ENCODE measurements at regions not wholly inside any gene's neighbourhood (a gene's known extent, or its start where the extent isn't known, plus 50 kb on each side); places are given as distances from the start of the nearest gene placed in this dataset.
"Not testable (repeated sequence)": the region's sequence is repeated elsewhere in the genome, so short reads cannot be mapped to it uniquely, and the experiment has no call there.

DNA sequence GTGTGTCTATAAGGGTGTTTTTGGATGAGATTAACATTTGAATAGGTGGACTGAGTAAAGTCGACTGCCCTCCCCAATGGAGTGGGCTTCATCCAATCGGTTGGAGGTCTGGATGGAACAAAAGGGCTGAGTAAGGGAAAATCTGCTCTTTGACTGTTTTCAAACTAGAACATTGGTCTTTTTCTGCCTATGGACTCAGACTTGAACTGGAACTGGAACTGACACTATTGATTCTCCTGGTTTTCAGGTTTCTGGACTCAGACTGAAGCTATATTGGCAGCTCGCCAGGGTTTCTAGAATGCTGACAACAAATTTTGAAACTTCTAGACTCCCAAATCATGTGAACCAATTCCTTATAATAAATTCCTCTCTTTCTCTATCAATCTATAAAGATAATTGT lies 498.9 kb upstream of the EPHA7 start:
- DNase-seq = no peak

DNA sequence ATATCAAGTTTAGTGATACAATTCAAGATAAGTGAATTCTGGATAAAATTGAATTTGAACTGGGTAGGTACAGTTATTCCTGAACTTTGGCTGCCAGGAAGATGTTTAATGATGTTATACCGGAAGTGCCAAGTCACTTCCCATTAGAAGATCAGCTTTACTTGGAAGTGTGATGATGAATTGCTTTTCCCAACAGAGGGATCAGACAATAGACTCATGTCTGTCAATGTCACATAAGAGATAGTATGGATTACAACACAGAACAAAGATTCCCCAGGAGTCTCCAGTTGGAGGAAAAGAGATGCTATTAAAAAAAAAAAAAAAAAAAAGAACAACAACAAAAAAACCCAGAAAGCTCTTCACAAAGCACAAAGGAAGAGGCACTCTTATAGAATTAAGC lies 497.9 kb upstream of the EPHA7 start:
- DNase-seq = no peak

DNA sequence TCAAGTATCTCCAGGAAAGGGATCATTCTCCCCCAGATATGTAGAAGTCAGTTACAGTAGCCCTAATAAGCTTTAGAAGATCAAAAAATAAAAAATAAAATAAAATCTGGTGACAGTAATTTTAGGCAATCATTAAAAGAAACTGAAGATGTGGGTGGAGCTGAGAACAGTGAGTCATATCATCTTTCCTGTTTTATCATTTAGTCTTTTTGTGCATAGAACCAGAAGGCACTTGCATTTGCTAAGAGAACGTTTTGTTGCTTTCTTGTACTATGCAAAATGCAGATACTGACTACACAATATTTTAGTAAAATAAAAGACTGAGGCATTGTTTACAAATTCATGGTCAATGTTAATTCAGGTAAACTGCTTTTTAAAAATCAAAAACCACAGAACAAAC lies 497.4 kb upstream of the EPHA7 start:
- DNase-seq = no peak

DNA sequence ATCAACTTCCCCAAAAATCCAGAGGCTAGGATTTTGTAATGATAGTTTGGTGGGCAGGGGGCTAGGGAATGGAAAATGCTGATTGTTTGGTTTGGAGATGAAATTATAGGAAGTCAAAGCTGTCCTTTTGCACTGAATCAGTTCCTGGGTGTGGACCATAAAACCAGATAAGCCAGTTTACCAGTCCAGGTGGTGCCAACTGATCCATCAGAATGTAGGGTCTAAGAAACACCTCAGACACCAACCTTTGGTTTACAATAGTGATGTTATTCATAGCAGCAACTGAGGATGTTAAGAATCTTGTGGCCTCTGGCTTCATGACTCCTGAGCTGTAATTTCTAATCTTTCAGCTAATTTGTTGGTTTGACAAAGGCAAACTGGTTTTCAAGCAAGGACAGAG lies 496.6 kb upstream of the EPHA7 start:
- DNase-seq = no peak

DNA sequence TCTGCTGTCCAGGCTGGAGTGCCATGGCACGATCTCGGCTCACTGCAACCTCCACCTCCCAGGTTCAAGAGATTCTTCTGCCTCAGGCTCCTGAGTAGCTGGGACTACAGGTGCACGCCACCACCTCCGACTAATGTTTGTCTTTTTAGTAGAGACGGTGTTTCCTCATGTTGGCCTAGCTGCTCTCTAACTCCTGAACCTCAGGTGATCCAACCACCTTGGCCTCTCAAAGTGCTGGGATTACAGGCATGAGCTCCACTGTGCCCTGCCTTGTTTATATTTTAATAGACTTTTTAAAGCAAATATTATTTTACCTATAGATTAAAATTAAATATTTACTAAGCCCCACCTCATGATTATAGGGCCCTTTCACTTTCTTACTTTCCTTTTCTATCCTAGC lies 483.2 kb upstream of the EPHA7 start:
- DNase-seq = no peak

DNA sequence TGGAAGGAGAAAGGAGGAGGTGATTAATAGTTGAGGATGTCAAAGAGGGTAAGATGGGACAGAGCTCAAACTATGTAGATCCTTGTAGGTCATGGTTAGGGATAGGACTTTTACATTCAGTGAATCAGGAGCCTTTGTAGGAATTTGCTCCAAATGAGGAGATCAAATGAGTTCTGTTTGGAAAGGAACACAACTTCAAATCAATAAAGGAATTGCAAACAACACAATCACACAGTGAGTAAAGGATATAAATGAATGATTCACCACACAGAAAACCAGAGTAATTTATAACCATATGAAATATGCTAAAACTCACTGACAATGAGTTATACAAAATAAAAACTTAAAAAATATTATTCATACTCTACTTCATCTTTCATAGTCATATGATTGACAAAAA lies 480.8 kb upstream of the EPHA7 start:
- no peak for DNase-seq

DNA sequence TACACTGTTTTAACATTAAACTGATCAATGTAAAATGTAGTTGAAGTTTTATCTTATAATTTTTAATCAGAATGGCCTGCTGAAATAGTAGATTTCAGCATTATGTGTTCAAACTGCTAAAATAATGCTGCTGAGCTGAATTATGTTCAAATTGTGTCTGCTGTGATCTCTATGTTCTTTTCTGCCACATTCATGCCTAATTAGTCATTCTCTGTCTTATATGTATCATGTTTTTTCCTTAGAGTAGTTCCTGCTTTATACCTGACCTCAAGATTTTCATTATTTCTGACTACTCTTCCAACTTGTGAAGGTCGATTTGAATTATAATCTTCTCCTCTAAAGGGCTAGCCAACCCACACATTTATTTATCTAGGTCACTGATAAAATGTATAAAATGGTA lies 476.7 kb upstream of the EPHA7 start:
- no peak for DNase-seq

DNA sequence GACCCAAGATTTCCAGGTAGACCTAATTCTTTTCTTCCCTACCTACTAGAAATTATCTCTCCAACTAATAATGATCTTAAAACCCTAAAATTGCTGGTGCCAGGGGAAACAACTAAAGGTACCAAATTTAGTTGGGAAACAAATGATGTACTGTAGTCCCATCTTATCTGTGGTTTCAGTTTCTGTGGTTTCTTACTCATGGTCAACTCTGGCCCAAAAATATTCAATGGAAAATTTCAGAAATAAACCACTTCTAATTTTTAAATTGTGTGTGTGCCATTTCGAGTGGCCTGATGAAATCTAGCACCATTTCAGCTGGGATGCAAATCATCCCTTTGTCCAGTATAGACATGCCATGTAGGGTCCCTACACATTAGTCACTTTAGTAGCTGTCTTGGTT lies 475.2 kb upstream of the EPHA7 start:
- DNase-seq = no peak

DNA sequence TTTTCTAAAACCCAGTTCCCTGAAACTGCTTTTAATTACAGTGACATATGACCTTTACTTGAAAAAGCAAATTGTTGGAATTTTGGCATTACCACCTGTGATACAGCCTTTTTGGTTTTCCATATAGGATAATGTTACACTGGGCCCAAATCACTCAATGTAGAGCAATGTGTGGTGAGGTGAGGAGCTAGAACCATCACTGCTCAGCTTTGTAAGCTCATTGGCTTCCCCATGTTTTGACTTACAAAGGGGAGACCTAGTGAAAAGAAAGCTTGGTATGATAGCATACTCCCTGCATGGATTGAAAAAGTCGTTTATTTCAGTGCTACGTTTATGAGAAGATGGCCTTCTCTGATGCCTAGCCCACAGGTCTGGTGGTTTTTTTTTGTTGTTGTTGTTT lies 470.4 kb upstream of the EPHA7 start:
- DNase-seq = no peak

DNA sequence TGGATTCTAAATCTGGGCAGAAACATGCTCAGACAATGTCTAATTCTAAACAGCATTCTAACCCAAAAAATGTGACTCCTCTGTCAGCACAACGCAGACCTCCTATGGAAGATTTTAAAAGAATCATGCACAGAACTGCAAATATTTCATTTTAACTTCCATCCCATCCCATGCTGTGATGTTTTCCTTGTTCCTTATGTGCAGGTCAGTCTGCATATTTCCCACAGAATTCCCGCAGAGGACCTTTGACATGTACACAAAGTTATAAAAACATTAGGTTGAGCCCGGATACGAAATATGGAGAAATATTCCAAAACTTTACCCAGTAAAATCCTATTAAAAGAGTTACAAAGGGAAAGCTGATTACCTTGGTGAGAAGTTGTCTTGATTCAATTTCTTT lies 467.1 kb upstream of the EPHA7 start:
- no peak for DNase-seq

DNA sequence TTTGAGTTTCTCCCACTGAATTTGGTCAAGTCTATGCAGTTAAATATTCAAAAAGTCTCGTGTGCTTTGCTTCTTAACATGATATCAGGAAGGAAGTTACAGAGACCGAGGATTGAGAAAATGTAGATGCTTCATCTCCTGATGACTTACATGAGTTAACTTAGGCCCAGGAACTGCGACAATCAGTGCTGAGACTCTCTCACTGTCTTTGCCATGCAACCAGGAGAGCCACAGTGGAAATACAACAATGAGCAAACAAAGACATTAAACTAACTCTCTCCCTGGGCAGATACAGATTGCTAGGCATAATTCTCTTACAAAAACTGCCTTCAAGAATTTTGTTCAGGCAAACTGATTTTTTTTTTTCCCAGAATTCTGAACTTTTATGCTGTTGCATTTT lies 440.6 kb upstream of the EPHA7 start:
- DNase-seq = no peak

DNA sequence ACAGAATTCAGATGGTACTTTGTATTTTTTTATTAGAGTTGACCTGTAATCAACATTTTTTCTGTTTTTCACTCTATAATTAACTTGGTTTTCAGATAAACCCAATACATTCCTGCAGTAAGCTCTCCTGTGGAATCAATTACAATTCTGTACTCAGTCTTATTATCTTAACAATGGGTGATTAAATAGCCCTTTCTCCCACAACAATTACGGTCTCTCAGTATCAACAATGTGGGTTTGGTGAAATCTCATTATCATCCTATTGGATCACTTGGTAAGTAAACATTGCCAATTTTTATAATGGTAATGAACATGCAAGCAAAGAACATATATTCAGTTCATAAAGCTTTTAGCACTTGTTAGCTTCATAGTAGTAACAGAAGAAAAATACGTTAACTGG lies 438.9 kb upstream of the EPHA7 start:
- no peak for DNase-seq

DNA sequence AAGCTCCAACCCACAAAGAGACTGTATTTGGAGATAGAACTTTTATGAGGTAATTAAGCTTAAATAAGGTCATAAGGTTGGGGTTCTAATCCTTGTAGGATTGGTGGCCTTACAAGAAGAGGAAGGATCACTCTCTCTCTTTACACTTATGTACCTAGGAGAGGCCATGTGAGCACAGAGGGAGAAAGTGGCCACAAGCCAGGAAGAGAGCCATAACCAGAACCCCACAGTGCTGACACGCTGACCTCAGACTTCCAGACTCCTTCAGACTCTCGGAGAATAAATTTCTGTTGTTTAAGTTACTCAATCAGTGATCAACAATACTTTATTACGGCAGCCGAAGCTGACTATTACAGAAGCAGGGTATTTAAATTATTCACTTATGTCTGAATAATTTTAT lies 430.5 kb upstream of the EPHA7 start:
- DNase-seq = no peak

DNA sequence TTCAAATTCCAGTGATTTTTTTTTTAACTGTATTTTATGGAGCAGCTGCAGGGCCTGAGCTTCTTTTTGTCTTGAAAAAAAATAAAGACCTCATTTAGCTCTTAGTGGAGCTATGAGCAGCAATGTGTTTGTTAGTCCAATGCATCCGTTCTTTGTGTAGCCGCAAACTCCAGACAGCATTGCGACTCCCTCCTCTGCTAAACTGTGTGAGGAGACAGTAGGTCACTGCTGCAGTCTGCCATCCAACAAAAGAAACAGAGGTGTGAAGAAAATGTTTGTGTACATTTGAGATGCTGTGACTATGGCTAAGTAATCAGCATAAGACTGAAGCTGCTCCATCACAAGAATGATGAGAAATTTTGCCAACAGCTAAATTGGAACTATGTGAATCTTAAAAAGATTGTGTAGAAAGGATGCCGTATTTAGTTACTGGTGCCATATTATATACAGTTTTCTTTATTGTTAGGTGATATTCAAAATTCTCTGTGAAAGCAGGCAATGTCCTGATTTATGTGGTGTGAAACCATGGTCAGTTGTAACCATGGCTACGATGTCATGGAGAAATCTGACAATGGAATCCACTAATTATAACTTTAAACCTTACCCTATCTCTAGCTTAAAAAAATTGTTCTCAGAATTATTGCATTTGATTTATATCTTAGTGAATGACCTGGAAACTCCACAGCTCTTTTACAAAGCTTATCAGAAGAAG lies 428.8 kb upstream of the EPHA7 start:
- no peak for DNase-seq

DNA sequence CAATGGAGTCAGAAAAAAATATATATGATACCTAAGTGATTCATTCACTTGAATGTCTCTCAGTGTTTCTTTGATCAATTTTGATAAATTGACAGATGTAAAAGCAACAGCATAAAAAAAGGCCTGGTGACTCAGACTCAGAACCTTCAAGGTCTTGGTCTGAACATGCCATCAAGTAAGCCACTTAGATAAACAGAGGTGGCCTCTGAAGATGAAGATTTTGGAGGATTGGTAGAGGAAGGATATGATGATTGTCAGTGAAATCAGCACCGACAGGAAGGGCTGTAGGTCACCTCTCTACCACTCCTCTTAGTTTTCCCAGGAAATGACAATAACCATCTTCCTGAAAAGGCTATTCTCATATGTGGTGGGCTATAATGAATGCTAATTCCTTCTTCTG lies 422.8 kb upstream of the EPHA7 start:
- no peak for DNase-seq

DNA sequence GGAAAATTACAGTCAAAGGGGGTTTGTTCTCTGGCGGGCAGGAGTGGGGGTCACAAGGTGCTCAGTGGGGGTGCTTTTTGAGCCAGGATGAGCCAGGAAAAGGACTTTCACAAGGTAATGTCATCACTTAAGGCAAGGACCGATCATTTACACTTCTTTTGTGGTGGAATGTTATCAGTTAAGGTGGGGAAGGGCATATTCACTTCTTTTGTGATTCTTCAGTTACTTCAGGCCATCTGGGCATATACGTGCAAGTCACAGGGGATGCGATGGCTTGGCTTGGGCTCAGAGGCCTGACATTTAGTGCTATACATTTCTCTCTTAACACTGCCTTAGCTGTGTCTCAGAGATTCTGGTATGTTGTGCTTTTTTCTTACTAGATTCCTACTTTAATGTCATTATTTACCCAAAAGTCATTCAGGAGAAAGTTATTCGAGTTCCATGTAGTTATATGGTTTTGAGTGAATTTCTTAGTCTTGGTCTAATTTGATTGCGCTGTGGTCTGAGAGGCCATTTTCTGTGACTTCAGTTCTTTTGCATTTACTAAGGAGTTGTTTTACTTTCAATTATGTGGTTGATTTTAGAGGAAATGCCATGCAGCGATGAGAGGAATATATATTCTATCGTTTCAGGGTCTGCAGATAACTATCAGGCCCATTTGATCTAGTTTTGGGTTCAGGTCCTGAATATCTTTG lies 416.2 kb upstream of the EPHA7 start:
- not testable (repeated sequence) for DNase-seq

DNA sequence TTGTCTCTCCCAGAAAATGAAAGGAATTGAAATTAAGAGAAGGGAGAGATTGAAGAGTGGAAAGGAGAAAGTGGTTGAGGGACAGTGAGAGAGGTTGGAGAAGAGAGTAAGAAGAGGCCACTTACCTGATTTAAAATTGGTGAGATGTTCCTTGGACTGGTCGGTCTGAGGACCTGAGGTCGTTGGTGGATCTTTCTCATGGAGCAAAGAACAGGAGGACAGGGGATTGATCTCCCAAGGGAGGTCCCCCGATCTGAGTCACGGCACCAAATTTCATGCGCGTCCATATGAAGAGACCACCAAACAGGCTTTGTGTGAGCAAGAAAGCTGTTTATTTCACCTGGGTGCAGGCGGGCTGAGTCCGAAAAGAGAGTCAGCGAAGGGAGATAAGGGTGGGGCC lies 415.7 kb upstream of the EPHA7 start:
- not testable (repeated sequence) for DNase-seq

DNA sequence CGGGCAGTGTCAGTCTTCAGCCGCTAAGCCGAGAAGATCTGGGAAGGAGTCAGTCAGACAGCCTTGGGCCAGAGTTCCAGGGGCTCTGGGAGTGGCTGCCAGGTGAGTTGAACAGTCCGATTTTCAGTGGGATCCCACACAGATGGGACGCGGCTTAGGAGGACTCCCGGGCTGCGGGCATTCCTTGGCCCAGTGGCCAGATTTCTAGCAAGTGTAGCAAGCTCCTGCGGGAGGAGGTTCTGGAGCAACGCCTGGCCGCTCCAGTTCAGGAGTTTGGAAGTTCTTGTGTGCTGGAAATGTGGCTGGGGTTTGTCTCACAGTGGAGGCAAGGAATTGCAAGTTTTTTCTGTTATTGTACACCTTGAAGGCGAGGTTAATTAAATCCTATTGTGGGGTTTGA lies 414.0 kb upstream of the EPHA7 start:
- DNase-seq = not testable (repeated sequence)

DNA sequence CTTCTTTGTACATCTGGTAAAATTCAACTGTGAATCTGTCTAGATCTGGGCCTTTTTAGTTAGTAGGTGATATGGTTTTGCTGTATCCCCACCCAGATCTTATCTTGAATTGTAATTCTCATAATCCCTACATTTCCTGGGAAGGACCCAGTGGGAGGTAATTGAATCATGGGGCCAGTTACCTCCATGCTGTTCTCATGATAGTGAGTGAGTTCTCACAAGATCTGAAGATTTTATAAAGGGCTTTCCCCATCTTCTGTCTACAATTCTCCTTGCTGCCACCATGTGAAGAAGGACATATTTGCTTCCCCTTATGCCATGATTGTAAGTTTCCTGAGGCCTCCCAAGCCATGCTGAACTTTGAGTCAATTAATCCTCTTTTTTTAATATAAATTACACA lies 410.4 kb upstream of the EPHA7 start:
- DNase-seq = not testable (repeated sequence)

DNA sequence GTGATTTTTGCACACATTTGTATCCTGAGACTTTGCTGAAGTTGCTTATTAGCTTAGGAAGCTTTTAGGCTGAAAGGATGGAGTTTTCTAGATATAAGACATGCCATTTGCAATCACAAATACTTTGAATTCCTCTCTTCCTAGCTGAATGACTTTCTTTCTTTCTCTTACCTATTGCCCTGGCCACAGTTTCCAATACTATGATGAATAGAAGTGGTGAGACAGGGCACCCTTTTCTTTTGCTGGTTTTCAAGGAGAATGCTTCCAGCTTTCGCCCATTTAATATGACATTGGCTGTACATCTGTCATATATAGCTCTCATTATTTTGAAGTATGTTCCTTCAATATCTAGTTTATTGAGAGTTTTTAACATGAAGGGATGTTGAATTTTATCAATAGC lies 409.6 kb upstream of the EPHA7 start:
- DNase-seq = no peak

DNA sequence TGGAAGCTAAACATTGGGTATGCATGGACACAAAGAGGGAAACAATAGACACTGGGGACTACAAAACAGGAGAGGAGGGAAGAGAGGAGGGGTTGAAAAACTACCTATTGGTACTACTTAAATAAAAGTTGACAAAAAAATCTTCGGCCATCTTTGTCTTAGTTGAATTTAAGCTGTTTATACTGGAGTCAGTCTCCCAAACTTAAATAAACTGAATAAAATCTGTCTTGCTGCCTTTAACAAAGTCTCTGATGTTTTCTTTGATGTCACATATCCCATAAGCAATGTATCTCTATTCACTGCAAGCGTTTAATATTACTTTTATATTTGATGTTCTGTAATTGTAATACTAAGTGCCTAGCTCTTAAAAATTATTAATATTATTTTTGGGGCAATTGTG lies 409.2 kb upstream of the EPHA7 start:
- no peak for DNase-seq

DNA sequence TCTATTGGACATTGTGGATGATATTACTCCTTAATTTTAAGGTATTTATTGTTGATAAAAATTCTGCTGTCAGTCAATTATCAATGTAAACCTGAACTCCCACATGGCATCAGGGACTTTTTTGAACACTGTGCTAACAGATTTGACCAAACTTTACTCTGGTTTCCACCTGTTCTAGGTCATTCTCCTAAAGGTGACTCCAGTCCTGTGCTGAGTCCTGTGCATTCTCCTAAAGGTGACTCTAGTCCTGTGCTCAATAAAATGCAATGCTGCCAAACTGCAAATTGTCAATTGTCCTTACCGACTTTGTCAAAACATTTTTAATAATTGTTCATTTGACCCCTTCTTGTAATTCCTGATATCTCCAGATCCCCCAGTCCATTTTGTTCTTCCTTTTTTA lies 408.4 kb upstream of the EPHA7 start:
- DNase-seq = no peak

DNA sequence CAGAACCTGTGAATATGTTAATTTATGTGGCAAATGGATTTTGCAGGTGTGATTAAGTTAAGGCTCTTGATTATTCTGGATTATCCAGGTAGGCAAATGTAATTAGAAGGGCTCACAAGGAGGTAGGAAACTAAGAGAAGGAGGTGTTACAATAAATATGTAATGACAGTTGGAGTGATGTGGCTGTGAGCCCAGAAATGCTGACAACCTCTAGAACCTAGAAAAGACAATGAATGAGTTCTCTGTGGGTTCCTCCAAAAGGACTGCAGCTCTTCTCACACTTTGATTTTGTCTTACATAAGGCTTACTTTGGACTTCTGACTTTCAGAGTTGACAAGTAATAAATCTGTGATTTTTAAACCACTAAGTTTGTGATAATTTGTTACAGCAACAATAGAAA lies 406.6 kb upstream of the EPHA7 start:
- DNase-seq = no peak

DNA sequence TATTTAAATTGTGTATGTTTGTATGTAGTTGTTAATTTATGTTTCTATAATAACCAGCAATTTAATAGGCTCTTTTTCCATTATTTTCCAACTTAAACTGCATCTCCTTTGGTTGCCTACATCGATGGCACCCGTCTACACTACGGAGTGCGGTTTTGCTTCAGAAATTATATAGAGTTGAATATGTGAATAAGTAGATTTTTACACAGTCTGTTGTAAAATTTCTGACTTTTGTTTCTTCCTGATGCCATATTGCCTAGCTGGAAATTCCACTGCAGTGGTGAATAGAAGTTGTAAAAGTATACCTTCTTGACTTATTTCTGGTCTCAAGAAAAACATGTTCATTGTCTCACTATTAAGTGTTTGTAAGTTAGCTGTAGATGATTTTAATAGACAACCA lies 404.1 kb upstream of the EPHA7 start:
- DNase-seq = no peak
